GM20000 (cell line): ENCODE measurements at regions not wholly inside any gene's neighbourhood (a gene's known extent, or its start where the extent isn't known, plus 50 kb on each side); places are given as distances from the start of the nearest gene placed in this dataset.

Source experiments
- DNase-seq: peaks from one replicate; pipeline ENCODE4 v3.0.0; 2012; ENCODE audit warnings: low spot score
- TF ChIP-seq, protein P1 (sequence below): IDR thresholded peaks from 2 replicates; pipeline ENCODE4 v1.5.1; 2012; ENCODE audit warnings: mild to moderate bottlenecking, control low read depth; ENCODE audit errors: extremely low read depth, missing control alignments

DNA sequence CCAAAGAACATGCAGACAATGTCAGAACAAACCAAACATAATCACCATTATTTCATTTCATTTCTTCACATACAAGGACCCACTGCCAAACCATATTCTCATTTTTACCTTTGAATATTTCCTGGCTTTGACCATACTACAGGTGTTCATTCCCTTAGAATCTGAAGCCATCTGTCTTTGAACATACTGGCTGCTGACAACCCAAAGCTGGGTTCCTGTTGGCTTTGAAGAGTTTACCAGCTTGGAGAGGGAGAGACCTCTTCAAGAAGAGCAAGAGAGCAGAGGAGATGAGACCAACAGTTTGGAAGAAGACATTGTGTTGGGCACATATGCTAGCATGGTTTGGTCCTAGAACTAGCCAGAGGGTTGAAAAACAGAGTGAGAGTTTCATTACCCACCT lies 145.6 kb upstream of the KCNIP4 start:
- DNase-seq: no peak
- TF ChIP-seq, protein P1, sequence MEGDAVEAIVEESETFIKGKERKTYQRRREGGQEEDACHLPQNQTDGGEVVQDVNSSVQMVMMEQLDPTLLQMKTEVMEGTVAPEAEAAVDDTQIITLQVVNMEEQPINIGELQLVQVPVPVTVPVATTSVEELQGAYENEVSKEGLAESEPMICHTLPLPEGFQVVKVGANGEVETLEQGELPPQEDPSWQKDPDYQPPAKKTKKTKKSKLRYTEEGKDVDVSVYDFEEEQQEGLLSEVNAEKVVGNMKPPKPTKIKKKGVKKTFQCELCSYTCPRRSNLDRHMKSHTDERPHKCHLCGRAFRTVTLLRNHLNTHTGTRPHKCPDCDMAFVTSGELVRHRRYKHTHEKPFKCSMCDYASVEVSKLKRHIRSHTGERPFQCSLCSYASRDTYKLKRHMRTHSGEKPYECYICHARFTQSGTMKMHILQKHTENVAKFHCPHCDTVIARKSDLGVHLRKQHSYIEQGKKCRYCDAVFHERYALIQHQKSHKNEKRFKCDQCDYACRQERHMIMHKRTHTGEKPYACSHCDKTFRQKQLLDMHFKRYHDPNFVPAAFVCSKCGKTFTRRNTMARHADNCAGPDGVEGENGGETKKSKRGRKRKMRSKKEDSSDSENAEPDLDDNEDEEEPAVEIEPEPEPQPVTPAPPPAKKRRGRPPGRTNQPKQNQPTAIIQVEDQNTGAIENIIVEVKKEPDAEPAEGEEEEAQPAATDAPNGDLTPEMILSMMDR: no peak

DNA sequence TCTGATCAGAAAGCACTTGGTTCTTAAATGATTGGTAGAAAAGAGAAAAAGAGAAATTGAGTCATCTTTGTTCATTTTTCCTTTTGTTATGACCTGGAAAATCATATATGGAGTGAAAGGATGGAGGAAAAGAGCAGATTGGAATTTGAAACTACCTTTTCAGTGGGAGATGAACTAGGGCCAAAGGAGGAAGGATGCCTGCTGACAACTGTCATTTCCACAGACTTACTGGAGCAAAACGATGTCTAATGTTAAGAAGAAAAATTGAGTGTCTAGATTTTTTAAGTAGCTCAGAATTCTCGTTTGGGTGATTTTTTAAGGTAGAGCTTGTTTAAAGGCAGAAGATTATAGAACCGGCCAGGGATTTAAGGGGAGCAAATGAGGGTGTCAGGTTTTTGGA lies 144.6 kb upstream of the KCNIP4 start:
- TF ChIP-seq, protein P1: no peak
- DNase-seq: no peak

GRCh38 chr4:22091906-22092305 lies 143.3 kb upstream of the KCNIP4 start:
- TF ChIP-seq, protein P1: no peak
- no peak for DNase-seq

DNA sequence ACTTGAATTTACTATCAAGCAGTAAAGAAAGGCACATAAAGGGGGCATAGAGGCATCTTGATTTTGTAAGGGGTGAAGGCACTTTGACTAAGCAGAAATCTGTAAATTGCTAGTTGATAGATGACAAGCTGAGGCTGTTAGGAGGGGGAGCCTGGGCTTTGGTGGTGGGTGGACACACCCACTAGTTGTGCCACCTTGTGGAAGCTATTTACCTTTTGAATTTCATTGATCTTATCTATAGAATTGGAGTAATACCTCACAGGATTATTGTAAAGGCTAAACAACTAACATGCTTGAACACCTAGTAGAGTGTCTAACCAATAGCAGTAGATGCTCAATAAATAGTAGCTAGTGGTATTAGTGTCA lies 142.8 kb upstream of the KCNIP4 start:
- no peak for DNase-seq
- TF ChIP-seq, protein P1: no peak

DNA sequence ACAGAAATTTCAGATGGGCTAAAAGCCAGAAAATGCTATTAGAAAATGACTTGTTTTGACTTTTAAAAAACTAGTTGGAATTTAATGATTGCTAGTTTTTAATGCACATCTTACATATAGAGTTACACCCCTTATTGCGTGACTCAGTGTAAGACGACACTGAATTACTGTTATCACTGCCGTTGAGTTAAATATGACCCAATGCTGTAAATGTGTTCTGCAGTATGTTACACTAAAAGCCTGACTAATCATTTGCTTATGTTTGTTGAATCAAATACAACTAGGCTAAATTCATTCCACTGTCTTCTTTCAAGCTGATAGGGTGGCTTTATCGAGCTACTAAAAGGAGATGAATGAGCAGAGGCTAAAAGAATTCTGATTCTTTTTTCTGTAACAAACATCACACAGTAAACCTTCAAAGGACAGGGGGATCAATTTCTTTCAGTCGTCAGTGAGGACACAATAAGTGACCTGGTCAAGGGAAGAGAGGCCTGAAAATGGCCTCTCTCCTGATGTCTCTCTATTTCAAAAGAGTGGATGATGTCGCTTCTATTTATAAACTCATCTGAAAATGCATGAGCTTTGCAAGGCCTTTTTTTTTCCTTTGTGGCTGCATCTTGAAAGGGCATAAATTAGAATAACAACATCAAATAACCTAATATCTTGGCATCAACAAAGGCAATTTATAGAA lies 142.2 kb upstream of the KCNIP4 start:
- no peak for DNase-seq
- TF ChIP-seq, protein P1: no peak

GRCh38 chr4:22077571-22077970 lies 129.0 kb upstream of the KCNIP4 start:
- no peak for DNase-seq
- TF ChIP-seq, protein P1: no peak

DNA sequence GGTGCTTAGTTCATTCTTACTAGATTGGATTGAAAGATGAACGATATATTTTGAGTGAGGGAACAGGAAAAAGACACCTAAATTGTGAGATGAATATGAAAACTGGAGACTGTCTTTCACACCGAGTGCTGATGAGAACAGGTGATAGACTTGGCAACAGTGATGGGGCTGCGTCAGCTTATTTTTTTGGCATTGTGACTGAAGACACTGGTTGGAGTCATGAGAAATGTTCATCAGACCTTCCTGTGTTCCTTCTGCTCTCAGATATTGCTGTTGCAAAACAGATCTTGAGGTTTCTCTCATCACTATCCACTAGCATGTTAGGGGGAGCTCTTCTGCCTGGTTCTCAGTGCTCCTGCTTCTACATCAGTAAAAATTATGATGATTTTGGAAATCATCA lies 124.2 kb upstream of the KCNIP4 start:
- TF ChIP-seq, protein P1: no peak
- no peak for DNase-seq
